B cell (primary cell): ENCODE measurements at regions not wholly inside any gene's neighbourhood (a gene's known extent, or its start where the extent isn't known, plus 50 kb on each side); places are given as distances from the start of the nearest gene placed in this dataset.

Experiments used
- ATAC-seq: fragments of 200-7000 bp; cut with Tn5 transposase; one replicate; pipeline ENCODE4 v1.10.0; 2021; ENCODE audit warnings: low read depth, mild to moderate bottlenecking, moderate number of reproducible peaks, moderate library complexity
- CTCF ChIA-PET: fragments of 350-600 bp; sonication (Branson Sonifier 250); formaldehyde crosslinking; loops from one replicate; lab custom pipeline; 2021; ENCODE audit warnings: antibody characterized with exemption, inconsistent platforms; lab: Charles Lee
- POLR2A ChIA-PET: fragments of 350-600 bp; sonication (Branson Sonifier 250); formaldehyde crosslinking; loops from one replicate; lab custom pipeline; 2021; ENCODE audit warnings: antibody characterized with exemption; lab: Charles Lee
- DNase-seq: peaks from one replicate; pipeline ENCODE4 v3.0.0; 2013
- H2AFZ ChIP-seq: 2 replicates; pipeline ENCODE4 v1.6.1; 2012; ENCODE audit warnings: mild to moderate bottlenecking, low read depth, low read length; ENCODE audit not compliant: insufficient read depth, poor library complexity, severe bottlenecking
- H3K27ac ChIP-seq, 2 donors: 1 replicate in 1 of 2; 2 replicates in 1 of 2; pipeline ENCODE4 v1.5.1; 2012 to 2013; ENCODE audit warnings: low read length in 2 of 2, mild to moderate bottlenecking in 2 of 2, moderate library complexity in 1 of 2
- H3K27me3 ChIP-seq, 4 experiments: fragments of 200-600 bp in 1 of 4; sonication (generic) in 1 of 4; replicated peaks in 1 of 4; 1 replicate in 2 of 4; 2 replicates in 2 of 4; pipeline versions ENCODE4 v1.6.1 to v1.7.0; 2013 to 2016; ENCODE audit warnings: low read length in 3 of 4, mild to moderate bottlenecking in 2 of 4, mixed read lengths in 1 of 4, moderate library complexity in 1 of 4; ENCODE audit not compliant: insufficient read depth in 4 of 4, control insufficient read depth in 3 of 4; ENCODE audit errors: control extremely low read depth in 1 of 4
- H3K36me3 ChIP-seq, 2 experiments: replicated peaks in 1 of 2; 1 replicate in 1 of 2; 2 replicates in 1 of 2; pipeline versions ENCODE4 v1.6.1 to v1.7.1; 2013; ENCODE audit warnings: low read length in 1 of 2; ENCODE audit not compliant: insufficient read depth in 2 of 2, control insufficient read depth in 1 of 2; ENCODE audit errors: control extremely low read depth in 1 of 2, extremely low read depth in 1 of 2
- H3K4me1 ChIP-seq, 2 donors: fragments of 200-600 bp in 1 of 2; sonication (generic) in 1 of 2; 1 replicate in 1 of 2; 2 replicates in 1 of 2; pipeline versions ENCODE4 v1.5.1 to v1.6.1; 2013 to 2017; ENCODE audit warnings: low read length in 2 of 2; ENCODE audit not compliant: control insufficient read depth in 2 of 2, insufficient read depth in 2 of 2
- H3K4me2 ChIP-seq: replicated peaks from 2 replicates; pipeline ENCODE3; 2012; ENCODE audit warnings: mild to moderate bottlenecking, low read depth, low read length; ENCODE audit not compliant: poor library complexity, severe bottlenecking
- H3K4me3 ChIP-seq, 5 experiments: fragments of 200-600 bp in 1 of 5; sonication (generic) in 1 of 5; 1 replicate in 3 of 5; 2 replicates in 2 of 5; pipeline versions ENCODE4 v1.5.1 to v1.7.0; 2011 to 2016; ENCODE audit warnings: low read length in 4 of 5, mild to moderate bottlenecking in 4 of 5, low read depth in 2 of 5, control low read depth in 1 of 5, moderate library complexity in 1 of 5; ENCODE audit not compliant: insufficient read depth in 1 of 5; ENCODE audit errors: control extremely low read depth in 1 of 5, extremely low read depth in 1 of 5
- H3K79me2 ChIP-seq: fragments of 200-600 bp; sonication (generic); one replicate; pipeline ENCODE4 v1.6.0; 2016; ENCODE audit warnings: low read length; ENCODE audit not compliant: control insufficient read depth, insufficient read depth
- H3K9ac ChIP-seq: fragments of 200-600 bp; sonication (generic); 2 replicates; pipeline ENCODE4 v1.6.1; 2017; ENCODE audit warnings: mild to moderate bottlenecking, low read length, moderate library complexity
- H3K9me3 ChIP-seq, 3 donors: one replicate each; pipeline versions ENCODE4 v1.6.1 to v1.7.1; 2013; ENCODE audit warnings: low read length in 2 of 3; ENCODE audit not compliant: control insufficient read depth in 2 of 3, insufficient read depth in 1 of 3; ENCODE audit errors: control extremely low read depth in 1 of 3
- H4K20me1 ChIP-seq: 2 replicates; pipeline ENCODE4 v1.6.0; 2012; ENCODE audit warnings: mild to moderate bottlenecking, low read length; ENCODE audit not compliant: insufficient read depth, control insufficient read depth, poor library complexity, severe bottlenecking
- H3K27ac Mint-ChIP-seq: one replicate; pipeline ENCODE4 v1.8.0; 2021; ENCODE audit warnings: mixed read lengths
- H3K27me3 Mint-ChIP-seq: one replicate; pipeline ENCODE4 v1.8.0; 2021; ENCODE audit warnings: mixed read lengths
- H3K4me1 Mint-ChIP-seq: one replicate; pipeline ENCODE4 v1.8.0; 2021; ENCODE audit warnings: mixed read lengths
- H3K4me3 Mint-ChIP-seq: one replicate; pipeline ENCODE4 v1.8.0; 2021; ENCODE audit warnings: mixed read lengths
- H3K9me3 Mint-ChIP-seq: one replicate; pipeline ENCODE4 v1.8.0; 2022; ENCODE audit warnings: mixed read lengths; ENCODE audit not compliant: insufficient read depth
- CTCF ChIP-seq: fragments of 200-600 bp; IDR thresholded peaks from one replicate; pipeline ENCODE4 v1.8.0; 2022; ENCODE audit warnings: antibody characterized with exemption, mild to moderate bottlenecking
- EZH2 ChIP-seq: IDR thresholded peaks from 2 replicates; pipeline ENCODE4 v1.6.1; 2012; ENCODE audit warnings: borderline replicate concordance, low read depth, mild to moderate bottlenecking, moderate library complexity, low read length; ENCODE audit not compliant: insufficient read depth, poor library complexity, severe bottlenecking
- WGBS: methylation state at CpG from one replicate; pipeline ENCODE4 v1.1.5; 2013; ENCODE audit warnings: missing lambda C conversion rate; ENCODE audit not compliant: insufficient coverage; 5-methylcytosine and 5-hydroxymethylcytosine counted together
- intact Hi-C: fragments of 100-400 bp; cut with micrococcal nuclease; formaldehyde crosslinking; loops from one replicate; pipeline ENCODE4 v1.10.0; 2022

- H3K4me1 ChIP-seq, result no peaks in the 10 kb centered on the region
- no peaks in the 10 kb centered on the region for H3K27me3 ChIP-seq
- Mint-ChIP-seq H3K4me1 (no peaks in the 10 kb centered on the region), H3K4me3 (no peak overlapping the region), H3K27me3 (no peaks in the 10 kb centered on the region), H3K9me3 (no peaks in the 10 kb centered on the region), H3K27ac (no peak overlapping the region)
- no CpG with 5 or more reads among the region's 1 CpG for WGBS
- ChIA-PET CTCF (no interaction called here), POLR2A (no interaction called here)
- no peaks in the 10 kb centered on the region for H3K36me3 ChIP-seq
- DNase-seq, result no peak
- H3K79me2 ChIP-seq, result no peaks in the 10 kb centered on the region
- H3K9ac ChIP-seq, result no peak overlapping the region
- TF ChIP-seq EZH2, result no peak
- intact Hi-C loops, result no loop called here
- no peak overlapping the region for H3K4me2 ChIP-seq
- H3K4me3 ChIP-seq, result no peak overlapping the region
- ATAC-seq, result no peak
- no peak overlapping the region for H2AFZ ChIP-seq
- H3K27ac ChIP-seq, result no peak overlapping the region
- H4K20me1 ChIP-seq, result no peaks in the 10 kb centered on the region
- H3K9me3 ChIP-seq, result no peaks in the 10 kb centered on the region
These were observed 242.1 kb downstream of the GJA1 start for GRCh38 chr6:121677571-121677970.

- no peak overlapping the region for H3K4me2 ChIP-seq
- H4K20me1 ChIP-seq, result no peaks in the 10 kb centered on the region
- ChIA-PET POLR2A (no interaction called here), CTCF (no interaction called here)
- no peak for DNase-seq
- no peak overlapping the region for H2AFZ ChIP-seq
- Mint-ChIP-seq H3K9me3 (no peaks in the 10 kb centered on the region), H3K27ac (no peak overlapping the region), H3K4me3 (no peak overlapping the region), H3K4me1 (no peaks in the 10 kb centered on the region), H3K27me3 (no peaks in the 10 kb centered on the region)
- no CpG with 5 or more reads among the region's 1 CpG for WGBS
- ATAC-seq, result no peak
- no peaks in the 10 kb centered on the region for H3K79me2 ChIP-seq
- H3K4me3 ChIP-seq, result no peak overlapping the region
- TF ChIP-seq CTCF (no peak), EZH2 (no peak)
- intact Hi-C loops, result no loop called here
- no peaks in the 10 kb centered on the region for H3K4me1 ChIP-seq
- no peak overlapping the region for H3K27ac ChIP-seq
- no peaks in the 10 kb centered on the region for H3K9me3 ChIP-seq
- no peaks in the 10 kb centered on the region for H3K36me3 ChIP-seq
- H3K9ac ChIP-seq, result no peak overlapping the region
- no peaks in the 10 kb centered on the region for H3K27me3 ChIP-seq
These were observed 242.8 kb downstream of the GJA1 start for GRCh38 chr6:121678245-121678644.
